ENCODE measurements at regions not wholly inside any gene's neighbourhood (a gene's known extent, or its start where the extent isn't known, plus 50 kb on each side); places are given as distances from the start of the nearest gene placed in this dataset.

- peaks cover 0 to 31% of the 10 kb centered on the region in 2 donors for H3K4me1 ChIP-seq
- H3K27me3 ChIP-seq = no peaks in the 10 kb centered on the region
- no peak for TF ChIP-seq CTCF (IDR thresholded peaks at IDR 0.05)
- H3K4me3 ChIP-seq = no peak overlapping the region
- peak overlapping the region; percentile 60 to 74 for H3K27ac ChIP-seq
- no peaks in the 10 kb centered on the region for H3K9me3 ChIP-seq
- no peak for DNase-seq (ENCODE audit: low spot score)
- no peaks in the 10 kb centered on the region for H3K36me3 ChIP-seq
These were observed 338.1 kb downstream of the BCOR start for GRCh38 chrX:39759526-39760224.

DNA sequence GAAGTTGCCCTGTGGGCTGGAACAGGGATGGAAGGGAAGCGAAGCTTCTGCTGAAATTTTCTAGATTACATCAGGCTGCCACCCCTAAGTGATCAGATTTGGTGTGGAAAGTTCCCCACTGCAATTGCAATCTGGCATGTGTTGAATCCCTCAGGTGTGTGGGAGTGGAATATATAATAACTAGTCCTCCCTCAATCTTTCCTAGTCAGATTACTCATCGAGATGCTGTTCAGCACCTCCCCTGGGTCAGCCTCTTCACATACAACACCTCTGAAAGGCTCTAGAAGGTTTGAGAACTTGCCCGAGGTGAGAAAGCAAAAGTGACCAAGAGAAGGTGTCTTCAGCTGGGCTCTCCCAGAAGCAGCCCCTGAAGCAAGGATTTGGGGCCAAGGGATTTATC is 336.8 kb downstream of the BCOR start:
- Histone ChIP-seq H3K27me3 (no peaks in the 10 kb centered on the region), H3K9me3 (no peaks in the 10 kb centered on the region), H3K4me3 (no peak overlapping the region), H3K4me1 (peaks cover 0 to 21% of the 10 kb centered on the region in 2 donors), H3K36me3 (no peaks in the 10 kb centered on the region), H3K27ac (peak overlapping the region in 1 of 2 donors; percentile 74)
- no peak for TF ChIP-seq CTCF (IDR thresholded peaks at IDR 0.05)
- no peak for DNase-seq (ENCODE audit: low spot score)

DNA sequence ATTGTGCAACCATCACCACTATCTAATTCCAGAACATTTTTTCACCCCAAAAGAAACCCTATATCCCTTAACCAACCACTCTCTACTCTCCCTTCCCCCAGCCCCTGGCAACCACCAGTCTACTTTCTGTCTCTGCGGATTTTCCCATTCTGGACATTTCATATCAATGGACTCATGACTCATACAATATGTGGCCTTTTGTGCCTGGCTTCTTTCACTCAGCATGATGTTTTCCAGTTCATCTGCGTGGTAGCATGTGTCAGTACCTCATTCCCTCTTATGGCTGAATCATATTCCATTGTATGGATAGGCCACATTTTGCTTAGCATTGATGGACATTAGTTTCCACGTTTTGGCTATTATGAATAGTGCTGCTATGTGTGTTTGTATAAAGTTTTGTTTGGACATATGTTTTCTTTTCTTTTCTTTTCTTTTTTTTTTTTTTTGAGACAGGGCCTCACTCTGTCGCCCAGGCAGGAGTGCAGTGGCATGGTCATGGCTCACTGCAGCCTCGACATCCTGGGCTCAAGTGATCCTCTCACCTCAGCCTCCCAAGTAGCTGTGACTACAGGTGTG is 335.4 kb downstream of the BCOR start:
- H3K36me3 ChIP-seq = no peaks in the 10 kb centered on the region
- no peaks in the 10 kb centered on the region for H3K27me3 ChIP-seq
- no peak for TF ChIP-seq CTCF (IDR thresholded peaks at IDR 0.05)
- peaks cover 0 to 17% of the 10 kb centered on the region in 2 donors for H3K4me1 ChIP-seq
- H3K9me3 ChIP-seq = no peaks in the 10 kb centered on the region
- H3K27ac ChIP-seq = no peak overlapping the region
- no peak for DNase-seq (ENCODE audit: low spot score)
- no peak overlapping the region for H3K4me3 ChIP-seq

DNA sequence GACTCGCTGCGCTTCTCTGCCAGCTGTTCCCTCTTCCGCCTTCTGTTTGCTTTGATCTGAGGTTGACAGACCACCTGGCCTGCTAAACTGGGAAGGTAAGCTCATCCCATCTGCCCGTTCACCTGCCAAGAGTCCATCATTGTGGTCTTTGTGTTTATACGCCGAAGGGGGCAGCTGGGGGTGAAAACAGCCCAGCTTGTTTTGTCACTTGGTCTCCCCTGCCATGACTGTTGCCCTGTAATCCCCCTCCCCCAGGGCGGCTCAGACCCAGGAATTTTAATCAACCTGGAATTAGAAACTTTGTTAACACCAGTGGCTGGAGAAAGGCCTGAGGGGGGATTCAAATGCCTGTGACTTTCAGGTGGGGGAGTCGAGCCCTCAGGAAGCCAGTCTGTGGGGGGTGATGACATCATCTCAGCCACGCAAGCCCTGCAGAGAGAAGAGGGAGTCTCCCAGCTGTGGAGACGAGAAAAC is 333.3 kb downstream of the BCOR start:
- H3K4me3 ChIP-seq = no peak overlapping the region
- no peak overlapping the region for H3K27ac ChIP-seq
- H3K9me3 ChIP-seq = no peaks in the 10 kb centered on the region
- H3K27me3 ChIP-seq = no peaks in the 10 kb centered on the region
- peaks cover 0 to 8% of the 10 kb centered on the region in 2 donors for H3K4me1 ChIP-seq
- TF ChIP-seq CTCF (IDR thresholded peaks at IDR 0.05) = no peak
- H3K36me3 ChIP-seq = no peaks in the 10 kb centered on the region
- DNase-seq (ENCODE audit: low spot score) = no peak

DNA sequence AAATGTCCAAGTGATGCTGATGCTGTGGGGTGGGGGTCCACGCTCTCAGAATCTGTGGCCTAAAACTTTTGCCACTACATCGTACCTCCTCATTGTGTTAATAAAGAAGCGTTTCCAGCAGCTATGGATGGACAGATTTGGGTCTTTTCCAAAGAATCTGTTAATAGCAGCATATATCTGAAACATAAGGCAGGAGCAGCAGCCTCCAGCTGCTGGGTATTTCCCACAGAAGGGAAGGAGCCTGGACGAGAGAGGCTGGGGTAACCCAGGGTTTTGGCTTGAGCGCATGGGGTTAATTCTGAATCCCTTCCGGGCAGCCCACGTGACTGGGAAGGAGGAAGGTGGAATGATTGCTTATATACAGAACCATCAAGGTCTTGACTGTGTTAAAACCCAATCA is 332.4 kb downstream of the BCOR start:
- Histone ChIP-seq H3K4me3 (no peak overlapping the region), H3K4me1 (peaks cover 0 to 2% of the 10 kb centered on the region in 2 donors), H3K9me3 (no peaks in the 10 kb centered on the region), H3K27ac (no peak overlapping the region), H3K27me3 (no peaks in the 10 kb centered on the region), H3K36me3 (no peaks in the 10 kb centered on the region)
- no peak for DNase-seq (ENCODE audit: low spot score)
- no peak for TF ChIP-seq CTCF (IDR thresholded peaks at IDR 0.05)

Data from right atrium auricular region (tissue), 2 donors.